ENCODE measurements at regions not wholly inside any gene's neighbourhood (a gene's known extent, or its start where the extent isn't known, plus 50 kb on each side); places are given as distances from the start of the nearest gene placed in this dataset.

GRCh38 chrX:125089761-125090445 is 229.8 kb upstream of the TEX13C start (continued):
- TF ChIP-seq RBBP5 (IDR thresholded peaks at IDR 0.05; ENCODE audit: borderline replicate concordance, low read depth, low read length) = no peak

Measured in H1 (cell line).